Amygdala (tissue), 56 donors: ENCODE measurements at regions not wholly inside any gene's neighbourhood (a gene's known extent, or its start where the extent isn't known, plus 50 kb on each side); places are given as distances from the start of the nearest gene placed in this dataset.
A peak's percentile ranks its signal among the peaks of the same experiment; 100 is the strongest.

Source experiments
- DNase-seq, 56 donors: peaks; one replicate each; lab custom pipeline; 2025; lab: John Stamatoyannopoulos, UW

- DNase-seq = no peak
Measured at GRCh38 chr13:107450431-107450830, 764.9 kb downstream of the LIG4 start.

GRCh38 chr13:107447591-107447990 lies 767.7 kb downstream of the LIG4 start:
- DNase-seq = no peak

- DNase-seq = no peak
Measured at GRCh38 chr13:107441279-107441678, 774.1 kb downstream of the LIG4 start.

- no peak for DNase-seq
Measured at GRCh38 chr13:107438251-107438650, 777.1 kb downstream of the LIG4 start.

GRCh38 chr13:107434347-107434746 lies 781.0 kb downstream of the LIG4 start:
- no peak for DNase-seq

GRCh38 chr13:107427536-107427935 lies 787.8 kb downstream of the LIG4 start:
- no peak for DNase-seq

GRCh38 chr13:107422421-107422820 lies 792.9 kb downstream of the LIG4 start:
- DNase-seq = no peak

GRCh38 chr13:107421951-107422350 lies 793.4 kb downstream of the LIG4 start:
- no peak for DNase-seq

GRCh38 chr13:107421028-107421427 lies 794.3 kb downstream of the LIG4 start:
- no peak for DNase-seq

- no peak for DNase-seq
Measured at GRCh38 chr13:107413005-107413404, 802.3 kb downstream of the LIG4 start.

GRCh38 chr13:107407074-107407473 lies 808.3 kb downstream of the LIG4 start:
- DNase-seq = no peak

GRCh38 chr13:107395927-107396662 lies 819.2 kb downstream of the LIG4 start:
- DNase-seq = no peak

- DNase-seq = no peak
Measured at GRCh38 chr13:107392205-107392604, 823.1 kb downstream of the LIG4 start.

GRCh38 chr13:107387525-107387924 lies 819.6 kb upstream of the ARGLU1 start:
- no peak for DNase-seq

GRCh38 chr13:107379407-107380155 lies 811.6 kb upstream of the ARGLU1 start:
- no peak for DNase-seq

GRCh38 chr13:107376341-107377125 lies 808.6 kb upstream of the ARGLU1 start:
- DNase-seq = peak in 9 of 56 donors; percentile 4 to 33 (median 15)

GRCh38 chr13:107375701-107376340 lies 807.9 kb upstream of the ARGLU1 start:
- no peak for DNase-seq

- DNase-seq = no peak
Measured at GRCh38 chr13:107374038-107374437, 806.1 kb upstream of the ARGLU1 start.

- peak in 2 of 56 donors; percentile 15 to 22 for DNase-seq
Measured at GRCh38 chr13:107373551-107373950, 805.6 kb upstream of the ARGLU1 start.

- no peak for DNase-seq
Measured at GRCh38 chr13:107370015-107370785, 802.3 kb upstream of the ARGLU1 start.
